ENCODE measurements at regions not wholly inside any gene's neighbourhood (a gene's known extent, or its start where the extent isn't known, plus 50 kb on each side); places are given as distances from the start of the nearest gene placed in this dataset.

- Histone ChIP-seq H3F3A (replicated peaks; ENCODE audit: insufficient read depth) (no peaks in the 10 kb centered on the region), H3K9ac (no peak overlapping the region), H3K4me2 (no peak overlapping the region), H4K20me1 (ENCODE audit: insufficient read depth) (no peaks in the 10 kb centered on the region), H3K4me3 (ENCODE audit: low read depth in 2 of 2, low read length in 1 of 2) (no peak overlapping the region), H3K4me1 (ENCODE audit: control insufficient read depth in 1 of 2, insufficient read depth in 2 of 2, low read depth in 1 of 2, low read length in 1 of 2) (no peaks in the 10 kb centered on the region; a peak in 2 of 4 replicates), H3K9me2 (no peaks in the 10 kb centered on the region), H3K36me3 (replicated peaks in 1 of 2; ENCODE audit: control insufficient read depth in 1 of 2, insufficient read depth in 2 of 2, low read length in 1 of 2) (no peaks in the 10 kb centered on the region), H3K79me2 (ENCODE audit: insufficient read depth) (no peaks in the 10 kb centered on the region), H3K27me3 (ENCODE audit: insufficient read depth) (no peaks in the 10 kb centered on the region), H3K27ac (ENCODE audit: low read depth in 2 of 2, low read length in 1 of 2) (peak overlapping the region in 1 of 2 experiments; percentile 58; a peak in 2 of 4 replicates), H2AFZ (ENCODE audit: low read depth) (no peak overlapping the region), H3K9me3 (no peaks in the 10 kb centered on the region)
- ChIA-PET POLR2A (no interaction called here), CTCF (no interaction called here)
- WGBS (ENCODE audit: low lambda C conversion rate) = 64% methylated on average over 1 of the region's 1 CpG
- no peak for TF ChIP-seq EP300 (IDR thresholded peaks at IDR 0.05; ENCODE audit: borderline replicate concordance in 1 of 2, low read depth in 1 of 2, low read length in 1 of 2)
- no peak for TF ChIP-seq FOSL2 (IDR thresholded peaks at IDR 0.05; ENCODE audit: borderline replicate concordance, low read depth)
- TF ChIP-seq, protein P1, sequence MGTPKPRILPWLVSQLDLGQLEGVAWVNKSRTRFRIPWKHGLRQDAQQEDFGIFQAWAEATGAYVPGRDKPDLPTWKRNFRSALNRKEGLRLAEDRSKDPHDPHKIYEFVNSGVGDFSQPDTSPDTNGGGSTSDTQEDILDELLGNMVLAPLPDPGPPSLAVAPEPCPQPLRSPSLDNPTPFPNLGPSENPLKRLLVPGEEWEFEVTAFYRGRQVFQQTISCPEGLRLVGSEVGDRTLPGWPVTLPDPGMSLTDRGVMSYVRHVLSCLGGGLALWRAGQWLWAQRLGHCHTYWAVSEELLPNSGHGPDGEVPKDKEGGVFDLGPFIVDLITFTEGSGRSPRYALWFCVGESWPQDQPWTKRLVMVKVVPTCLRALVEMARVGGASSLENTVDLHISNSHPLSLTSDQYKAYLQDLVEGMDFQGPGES (IDR thresholded peaks at IDR 0.05; ENCODE audit: low read depth, low read length) = no peak
- TF ChIP-seq, protein P2, sequence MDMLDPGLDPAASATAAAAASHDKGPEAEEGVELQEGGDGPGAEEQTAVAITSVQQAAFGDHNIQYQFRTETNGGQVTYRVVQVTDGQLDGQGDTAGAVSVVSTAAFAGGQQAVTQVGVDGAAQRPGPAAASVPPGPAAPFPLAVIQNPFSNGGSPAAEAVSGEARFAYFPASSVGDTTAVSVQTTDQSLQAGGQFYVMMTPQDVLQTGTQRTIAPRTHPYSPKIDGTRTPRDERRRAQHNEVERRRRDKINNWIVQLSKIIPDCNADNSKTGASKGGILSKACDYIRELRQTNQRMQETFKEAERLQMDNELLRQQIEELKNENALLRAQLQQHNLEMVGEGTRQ (IDR thresholded peaks at IDR 0.05; ENCODE audit: borderline replicate concordance, low read depth, low read length) = no peak
- TF ChIP-seq SMC3 (IDR thresholded peaks at IDR 0.05; ENCODE audit: low read depth, low read length) = no peak
- no peak for TF ChIP-seq EZH2phosphoT487 (IDR thresholded peaks at IDR 0.05; ENCODE audit: borderline replicate concordance, low read depth)
- TF ChIP-seq SIN3A (IDR thresholded peaks at IDR 0.05; ENCODE audit: borderline replicate concordance, low read depth, low read length) = no peak
- no peak for TF ChIP-seq PBX3 (IDR thresholded peaks at IDR 0.05)
- TF ChIP-seq RXRA (IDR thresholded peaks at IDR 0.05; ENCODE audit: borderline replicate concordance, low read depth) = no peak
- TF ChIP-seq, protein P3, sequence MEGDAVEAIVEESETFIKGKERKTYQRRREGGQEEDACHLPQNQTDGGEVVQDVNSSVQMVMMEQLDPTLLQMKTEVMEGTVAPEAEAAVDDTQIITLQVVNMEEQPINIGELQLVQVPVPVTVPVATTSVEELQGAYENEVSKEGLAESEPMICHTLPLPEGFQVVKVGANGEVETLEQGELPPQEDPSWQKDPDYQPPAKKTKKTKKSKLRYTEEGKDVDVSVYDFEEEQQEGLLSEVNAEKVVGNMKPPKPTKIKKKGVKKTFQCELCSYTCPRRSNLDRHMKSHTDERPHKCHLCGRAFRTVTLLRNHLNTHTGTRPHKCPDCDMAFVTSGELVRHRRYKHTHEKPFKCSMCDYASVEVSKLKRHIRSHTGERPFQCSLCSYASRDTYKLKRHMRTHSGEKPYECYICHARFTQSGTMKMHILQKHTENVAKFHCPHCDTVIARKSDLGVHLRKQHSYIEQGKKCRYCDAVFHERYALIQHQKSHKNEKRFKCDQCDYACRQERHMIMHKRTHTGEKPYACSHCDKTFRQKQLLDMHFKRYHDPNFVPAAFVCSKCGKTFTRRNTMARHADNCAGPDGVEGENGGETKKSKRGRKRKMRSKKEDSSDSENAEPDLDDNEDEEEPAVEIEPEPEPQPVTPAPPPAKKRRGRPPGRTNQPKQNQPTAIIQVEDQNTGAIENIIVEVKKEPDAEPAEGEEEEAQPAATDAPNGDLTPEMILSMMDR (IDR thresholded peaks at IDR 0.05) = no peak
- no peak for TF ChIP-seq JUND (IDR thresholded peaks at IDR 0.05)
- TF ChIP-seq MXI1 (IDR thresholded peaks at IDR 0.05; ENCODE audit: low read depth, low read length) = no peak
- TF ChIP-seq NRF1 (IDR thresholded peaks at IDR 0.05; ENCODE audit: low read depth, low read length) = no peak
- no peak for TF ChIP-seq YY1 (IDR thresholded peaks at IDR 0.05; ENCODE audit: low read depth)
- DNase-seq = no peak
Measured at GRCh38 chr3:76827701-76828226, 212.1 kb upstream of the ROBO2 start.
